Lower leg skin (tissue), 3 donors: ENCODE measurements at regions not wholly inside any gene's neighbourhood (a gene's known extent, or its start where the extent isn't known, plus 50 kb on each side); places are given as distances from the start of the nearest gene placed in this dataset.

Experiments
- CTCF ChIP-seq, 3 donors: fragments of 450-650 bp; IDR thresholded peaks; one replicate each; pipeline ENCODE4 v1.5.1; 2016; ENCODE audit warnings: antibody characterized with exemption in 3 of 3, mild to moderate bottlenecking in 3 of 3, moderate library complexity in 2 of 3
- POLR2A ChIP-seq, 2 donors: fragments of 450-650 bp; IDR thresholded peaks; one replicate each; pipeline ENCODE4 v1.6.1; 2016 to 2017; ENCODE audit warnings: antibody characterized with exemption in 2 of 2, mild to moderate bottlenecking in 1 of 2, moderate library complexity in 1 of 2

GRCh38 chr11:115654792-115655191 lies 150.6 kb upstream of the CADM1 start:
- TF ChIP-seq CTCF (IDR thresholded peaks at IDR 0.05) (no peak), POLR2A (IDR thresholded peaks at IDR 0.05) (no peak)
